NCI-H1048 (cell line): ENCODE measurements at regions not wholly inside any gene's neighbourhood (a gene's known extent, or its start where the extent isn't known, plus 50 kb on each side); places are given as distances from the start of the nearest gene placed in this dataset.

Experiments used
- DNase-seq: peaks from one replicate; lab custom pipeline; 2025; lab: John Stamatoyannopoulos, UW

GRCh38 chr11:95585069-95585751 is 204.4 kb downstream of the FAM76B start:
- DNase-seq: no peak

DNA sequence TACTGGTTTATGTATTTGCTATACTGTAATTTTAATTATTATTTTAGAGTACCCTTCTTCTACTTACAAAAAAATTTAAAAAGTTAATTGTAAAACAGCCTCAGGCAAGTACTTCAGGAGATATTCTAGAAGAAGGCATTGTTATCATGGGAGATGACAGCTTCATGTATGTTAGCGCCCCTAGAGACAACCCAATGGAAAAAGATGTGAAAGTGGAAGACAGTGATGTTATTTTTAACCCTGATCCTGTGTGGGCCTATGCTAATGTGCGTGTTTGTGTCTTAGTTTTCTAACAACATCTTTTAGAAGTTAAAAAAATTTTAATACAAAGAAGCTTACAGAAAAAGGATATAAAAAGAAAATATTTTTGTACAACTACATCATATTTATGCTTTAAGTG is 205.0 kb downstream of the FAM76B start:
- no peak for DNase-seq

GRCh38 chr11:95584180-95584579 is 205.4 kb downstream of the FAM76B start:
- no peak for DNase-seq

DNA sequence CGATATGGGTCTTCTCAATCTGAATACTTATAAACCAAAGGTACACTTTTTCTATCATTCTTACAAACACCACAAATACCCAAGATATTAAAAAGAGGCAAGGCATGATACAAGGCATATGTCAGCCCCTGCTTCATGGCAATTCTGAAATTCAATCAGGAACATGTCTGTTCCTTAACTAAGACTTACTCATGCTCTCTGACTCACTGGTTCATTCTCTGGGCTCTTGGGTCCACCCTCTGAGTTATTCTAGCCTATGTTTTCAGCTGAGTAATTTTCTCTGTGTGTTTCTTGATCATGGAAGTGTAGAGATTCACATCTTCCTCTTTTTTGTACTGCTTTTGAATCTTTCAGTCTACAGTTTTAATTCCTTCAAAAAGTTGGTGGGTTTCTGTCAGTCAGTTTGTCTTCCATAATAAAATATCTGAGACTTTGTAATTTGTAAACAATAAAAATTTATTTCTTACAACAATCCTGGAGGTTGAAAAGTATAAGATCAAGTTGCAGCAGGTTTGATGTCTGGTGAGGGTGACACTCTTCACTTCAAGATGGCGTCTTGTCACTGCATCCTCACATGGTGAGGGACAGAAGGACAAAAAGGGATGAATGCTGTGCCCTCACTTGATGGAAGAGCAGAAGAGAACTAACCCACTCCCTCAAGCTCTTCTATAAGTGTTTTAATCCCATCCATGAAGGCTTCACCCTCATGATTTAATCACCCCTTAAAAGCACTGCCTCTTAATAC is 211.7 kb downstream of the FAM76B start:
- DNase-seq: no peak

- DNase-seq: no peak
Observed at GRCh38 chr11:95576146-95576845, 213.3 kb downstream of the FAM76B start.

- DNase-seq: no peak
Observed at GRCh38 chr11:95575517-95575916, 214.1 kb downstream of the FAM76B start.

DNA sequence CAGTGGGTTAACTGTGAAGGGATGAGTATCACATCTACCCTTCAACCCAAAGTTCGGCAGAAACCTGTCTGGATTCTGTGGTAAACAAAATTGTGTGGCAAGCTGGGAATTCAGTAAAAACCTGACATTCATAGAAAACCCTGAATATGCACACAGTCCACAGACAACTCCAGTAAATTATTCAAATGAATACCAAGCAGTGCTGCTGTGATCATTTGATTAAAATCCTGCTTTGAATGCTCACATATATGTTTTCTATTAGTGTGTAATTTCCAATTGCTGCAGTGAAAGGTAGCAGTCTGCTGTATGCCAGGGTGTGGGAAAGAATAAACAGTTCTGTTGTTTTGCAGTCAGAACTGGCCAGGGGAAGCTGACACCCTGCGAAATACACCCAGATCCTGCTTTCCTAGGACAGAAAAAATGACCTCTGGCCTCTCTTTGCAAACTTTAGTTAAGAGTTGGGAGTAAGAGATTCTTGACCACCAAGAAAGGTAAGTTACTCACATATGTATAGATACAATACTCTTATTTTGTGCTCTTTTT is 217.8 kb downstream of the FAM76B start:
- DNase-seq: no peak

- DNase-seq: no peak
Observed at GRCh38 chr11:95570845-95571244, 218.7 kb downstream of the FAM76B start.

GRCh38 chr11:95569207-95569606 is 220.4 kb downstream of the FAM76B start:
- no peak for DNase-seq

GRCh38 chr11:95568281-95568680 is 221.3 kb downstream of the FAM76B start:
- DNase-seq: no peak

GRCh38 chr11:95567685-95568084 is 221.9 kb downstream of the FAM76B start:
- DNase-seq: no peak

DNA sequence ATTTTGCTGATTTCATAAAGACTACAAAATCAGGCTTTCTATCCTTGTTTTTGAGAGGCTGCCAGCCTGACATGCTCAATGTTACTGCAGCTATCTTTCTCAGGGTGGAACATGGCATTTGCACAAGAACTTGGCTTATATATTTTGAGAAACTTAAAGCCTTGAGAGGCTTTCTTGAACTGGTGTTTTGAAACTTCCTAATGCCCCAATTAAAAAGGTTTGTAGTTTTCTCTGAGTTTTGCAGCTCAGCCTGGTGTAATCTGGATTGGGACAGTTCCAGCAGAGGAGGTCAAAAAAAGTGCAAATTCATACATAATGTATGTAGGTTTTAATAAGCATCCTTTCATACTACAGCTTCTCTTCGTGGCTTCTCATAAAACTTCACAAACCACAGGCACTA is 223.4 kb downstream of the FAM76B start:
- DNase-seq: no peak

GRCh38 chr11:95565724-95566141 is 223.8 kb downstream of the FAM76B start:
- DNase-seq: no peak

DNA sequence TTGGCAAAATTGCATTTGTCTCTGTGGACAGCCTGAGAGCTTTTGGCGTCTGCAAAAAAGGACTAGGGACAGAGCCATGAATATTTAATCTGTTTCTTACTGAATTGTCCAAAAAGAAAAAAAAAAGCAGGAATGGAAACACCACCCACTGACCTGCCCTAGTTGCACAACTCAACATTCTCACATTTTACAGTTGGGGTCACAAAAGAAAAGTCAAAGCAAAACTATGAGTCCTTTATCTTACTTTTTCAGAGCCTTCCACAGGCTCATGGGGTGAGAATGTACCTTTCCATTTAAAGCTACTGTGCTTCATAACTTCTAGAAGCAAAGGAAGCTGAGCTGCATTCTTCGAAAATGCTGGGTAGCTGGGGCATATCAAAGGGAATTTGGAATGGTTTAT is 225.7 kb downstream of the FAM76B start:
- no peak for DNase-seq

GRCh38 chr11:95563173-95563572 is 226.4 kb downstream of the FAM76B start:
- no peak for DNase-seq

DNA sequence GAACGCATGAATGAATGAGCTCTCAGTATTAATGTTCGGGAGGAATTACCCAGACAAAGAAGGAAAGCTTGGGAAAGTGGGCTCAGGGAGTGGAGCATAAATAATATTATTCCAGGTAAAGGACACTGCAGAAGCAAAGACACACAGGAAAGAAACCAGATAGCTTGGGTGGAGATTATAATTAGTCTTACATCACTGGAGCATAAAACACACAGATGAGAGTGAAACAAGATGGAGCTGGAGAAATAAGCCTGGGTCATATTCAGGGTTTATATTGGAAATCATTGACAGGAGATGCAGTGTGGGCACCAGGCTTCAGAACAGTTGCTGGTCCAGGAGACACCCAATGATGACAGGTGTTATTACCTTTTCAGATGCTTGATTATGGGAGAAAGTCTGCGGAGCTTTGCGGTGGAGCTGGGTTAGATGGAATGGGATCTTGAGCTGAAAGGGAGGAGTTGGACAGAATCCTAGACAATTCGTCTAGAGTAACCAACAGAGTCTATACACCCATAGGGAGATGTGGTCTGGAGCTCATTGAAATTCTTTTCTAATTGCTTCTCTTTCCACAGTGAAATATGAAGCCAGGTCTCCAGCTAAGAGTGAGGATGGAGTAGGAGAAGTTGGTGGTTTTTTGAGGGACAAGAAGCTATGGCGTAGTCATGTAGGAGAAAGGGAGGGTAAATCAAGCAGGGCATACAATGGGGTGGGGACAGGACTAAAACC is 227.2 kb downstream of the FAM76B start:
- no peak for DNase-seq

- no peak for DNase-seq
Observed at GRCh38 chr11:95559899-95560298, 229.7 kb downstream of the FAM76B start.

- DNase-seq: no peak
Observed at GRCh38 chr11:95557376-95557775, 232.2 kb downstream of the FAM76B start.

- DNase-seq: no peak
Observed at GRCh38 chr11:95556342-95557163, 233.0 kb downstream of the FAM76B start.

DNA sequence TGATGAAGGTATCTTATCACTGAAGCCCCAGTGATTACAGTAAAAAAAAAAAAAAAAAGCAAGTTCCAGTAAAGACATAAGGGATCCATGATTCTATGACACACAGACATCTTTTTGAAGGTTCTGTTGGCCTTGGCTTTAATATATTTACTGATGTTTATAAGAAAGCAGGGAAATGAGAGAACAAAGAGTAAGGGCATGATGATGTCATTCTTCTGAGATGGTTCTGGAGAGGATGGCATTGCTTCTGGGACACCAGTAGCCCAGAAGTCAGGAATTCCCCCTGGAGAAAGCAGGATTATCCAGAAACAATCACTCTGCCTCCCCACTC is 233.6 kb downstream of the FAM76B start:
- no peak for DNase-seq

- DNase-seq: no peak
Observed at GRCh38 chr11:95554911-95555310, 234.7 kb downstream of the FAM76B start.
